Brain microvascular endothelial cell (primary cell): ENCODE measurements at regions not wholly inside any gene's neighbourhood (a gene's known extent, or its start where the extent isn't known, plus 50 kb on each side); places are given as distances from the start of the nearest gene placed in this dataset.

ENCODE experiments used
- DNase-seq: peaks from one replicate; pipeline ENCODE4 v3.0.0-alpha.2; 2020
- H3K27ac ChIP-seq: fragments of 250-450 bp; sonication (Bioruptor Pico); 2 replicates; pipeline ENCODE4 v1.5.1; 2020; ENCODE audit warnings: mild to moderate bottlenecking, moderate library complexity
- H3K27me3 ChIP-seq: fragments of 250-450 bp; sonication (Bioruptor Pico); replicated peaks from 2 replicates; pipeline ENCODE4 v1.5.1; 2020; ENCODE audit warnings: mild to moderate bottlenecking
- H3K36me3 ChIP-seq: fragments of 250-450 bp; sonication (Bioruptor Pico); replicated peaks from 2 replicates; pipeline ENCODE4 v1.5.1; 2020; ENCODE audit warnings: mild to moderate bottlenecking
- H3K4me3 ChIP-seq: 2 replicates; pipeline ENCODE4 v1.5.1; 2011; ENCODE audit warnings: low read depth, mild to moderate bottlenecking, control low read depth, low read length, moderate library complexity
- CTCF ChIP-seq: IDR thresholded peaks from 2 replicates; pipeline ENCODE4 v1.5.1; 2011; ENCODE audit warnings: low read depth, mild to moderate bottlenecking, moderate library complexity, low read length, control low read depth, inconsistent platforms; ENCODE audit errors: missing control alignments
- in situ Hi-C: cut with HindIII; loops from 2 replicates; pipeline ENCODE4 v1.10.0; 2017; ENCODE audit warnings: low sequenced_read_pairs, low pct_ligation_motif_present

GRCh38 chr13:68174893-68175292 lies 944.8 kb upstream of the PCDH9 start:
- H3K4me3 ChIP-seq = no peak overlapping the region
- no peak overlapping the region for H3K27ac ChIP-seq
- no peak for TF ChIP-seq CTCF
- no peak for DNase-seq
- H3K36me3 ChIP-seq = no peaks in the 10 kb centered on the region
- H3K27me3 ChIP-seq = no peaks in the 10 kb centered on the region
- in situ Hi-C loops = no loop called here

- in situ Hi-C loops = no loop called here
- H3K4me3 ChIP-seq = no peak overlapping the region
- H3K27ac ChIP-seq = no peak overlapping the region
- DNase-seq = peak; percentile 6
- TF ChIP-seq CTCF = no peak
- no peaks in the 10 kb centered on the region for H3K36me3 ChIP-seq
- no peaks in the 10 kb centered on the region for H3K27me3 ChIP-seq
These were observed 943.0 kb upstream of the PCDH9 start for GRCh38 chr13:68173111-68173510.

- no peak overlapping the region for H3K4me3 ChIP-seq
- H3K27me3 ChIP-seq = no peaks in the 10 kb centered on the region
- no peak for TF ChIP-seq CTCF
- no peak for DNase-seq
- no peaks in the 10 kb centered on the region for H3K36me3 ChIP-seq
- no peak overlapping the region for H3K27ac ChIP-seq
- in situ Hi-C loops = no loop called here
These were observed 940.8 kb upstream of the PCDH9 start for GRCh38 chr13:68170961-68171360.

- in situ Hi-C loops = no loop called here
- DNase-seq = no peak
- Histone ChIP-seq H3K27me3 (no peaks in the 10 kb centered on the region), H3K27ac (no peak overlapping the region), H3K36me3 (no peaks in the 10 kb centered on the region), H3K4me3 (no peak overlapping the region)
- TF ChIP-seq CTCF = no peak
These were observed 938.3 kb upstream of the PCDH9 start for GRCh38 chr13:68168448-68168847.

GRCh38 chr13:68160466-68160865 lies 930.3 kb upstream of the PCDH9 start:
- Histone ChIP-seq H3K27me3 (no peaks in the 10 kb centered on the region), H3K36me3 (no peaks in the 10 kb centered on the region), H3K27ac (no peak overlapping the region), H3K4me3 (no peak overlapping the region)
- no peak for DNase-seq
- in situ Hi-C loops = no loop called here
- TF ChIP-seq CTCF = no peak

- in situ Hi-C loops = no loop called here
- no peak for DNase-seq
- no peak for TF ChIP-seq CTCF
These were observed 922.3 kb upstream of the PCDH9 start for GRCh38 chr13:68152414-68152813.

More at GRCh38 chr13:68152414-68152813, 922.3 kb upstream of the PCDH9 start:
- Histone ChIP-seq H3K27ac (no peak overlapping the region), H3K36me3 (no peaks in the 10 kb centered on the region), H3K4me3 (no peak overlapping the region), H3K27me3 (no peaks in the 10 kb centered on the region)
